ENCODE measurements at regions not wholly inside any gene's neighbourhood (a gene's known extent, or its start where the extent isn't known, plus 50 kb on each side); places are given as distances from the start of the nearest gene placed in this dataset.

- no peaks in the 10 kb centered on the region for H3K36me3 ChIP-seq
- no peaks in the 10 kb centered on the region for H3K4me1 ChIP-seq
- TF ChIP-seq POLR2A (IDR thresholded peaks at IDR 0.05) (no peak), EP300 (IDR thresholded peaks at IDR 0.05; ENCODE audit: low read depth) (no peak), CTCF (IDR thresholded peaks at IDR 0.05) (no peak), POLR2AphosphoS5 (IDR thresholded peaks at IDR 0.05) (no peak)
- H3K27me3 ChIP-seq = no peaks in the 10 kb centered on the region
- H3K4me3 ChIP-seq = no peak overlapping the region
- intact Hi-C loops (cut with DNase I; ENCODE audit: low total_unique reads) = no loop called here
- 33 to 42% methylated on average over 3 of the region's 3 CpGs for whole genome bisulfite sequencing, 2 donors (ENCODE audit: low coverage in 1 of 2)
- no peak overlapping the region for H3K27ac ChIP-seq
- DNase-seq = no peak
- in situ Hi-C loops (cut with MboI; ENCODE audit: low pct_ligation_motif_present in 1 of 4, low pct_unique_long_range_greater_than_20kb in 1 of 4, low sequenced_read_pairs in 3 of 4) = no loop called here
- no peaks in the 10 kb centered on the region for H3K9me3 ChIP-seq
These were observed 630.0 kb upstream of the MIR17HG start for GRCh38 chr13:90717451-90717936.

DNA sequence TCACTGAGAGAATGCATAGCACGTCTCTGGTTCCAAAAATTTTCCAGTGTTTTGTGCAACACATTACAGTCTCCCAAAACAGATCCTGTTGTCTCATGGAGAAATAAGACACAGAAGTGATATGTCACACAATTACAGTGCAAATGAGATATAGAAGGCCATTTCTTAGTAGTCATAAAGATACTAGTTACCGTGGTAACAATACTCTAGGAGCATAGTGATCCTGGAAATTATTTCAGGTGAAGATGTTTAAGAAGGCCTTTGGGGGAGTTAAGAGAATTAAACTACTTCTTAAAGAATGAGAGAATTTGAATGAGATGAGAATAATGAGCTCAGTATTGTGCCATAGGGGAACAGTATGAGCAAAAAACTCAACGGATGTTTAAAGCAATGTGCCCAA is 628.0 kb upstream of the MIR17HG start:
- in situ Hi-C loops (cut with MboI; ENCODE audit: low pct_ligation_motif_present in 1 of 4, low pct_unique_long_range_greater_than_20kb in 1 of 4, low sequenced_read_pairs in 3 of 4) (no loop called here), intact Hi-C loops (cut with DNase I; ENCODE audit: low total_unique reads) (no loop called here)
- DNase-seq = no peak
- Histone ChIP-seq H3K4me3 (no peak overlapping the region), H3K27ac (no peak overlapping the region), H3K4me1 (no peaks in the 10 kb centered on the region), H3K9me3 (no peaks in the 10 kb centered on the region), H3K36me3 (no peaks in the 10 kb centered on the region), H3K27me3 (no peaks in the 10 kb centered on the region)
- WGBS, 2 donors (ENCODE audit: low coverage in 1 of 2) = 79 to 85% methylated on average over 3 of the region's 3 CpGs
- TF ChIP-seq EP300 (IDR thresholded peaks at IDR 0.05; ENCODE audit: low read depth) (no peak), POLR2A (IDR thresholded peaks at IDR 0.05) (no peak), CTCF (IDR thresholded peaks at IDR 0.05) (no peak), POLR2AphosphoS5 (IDR thresholded peaks at IDR 0.05) (no peak)

DNA sequence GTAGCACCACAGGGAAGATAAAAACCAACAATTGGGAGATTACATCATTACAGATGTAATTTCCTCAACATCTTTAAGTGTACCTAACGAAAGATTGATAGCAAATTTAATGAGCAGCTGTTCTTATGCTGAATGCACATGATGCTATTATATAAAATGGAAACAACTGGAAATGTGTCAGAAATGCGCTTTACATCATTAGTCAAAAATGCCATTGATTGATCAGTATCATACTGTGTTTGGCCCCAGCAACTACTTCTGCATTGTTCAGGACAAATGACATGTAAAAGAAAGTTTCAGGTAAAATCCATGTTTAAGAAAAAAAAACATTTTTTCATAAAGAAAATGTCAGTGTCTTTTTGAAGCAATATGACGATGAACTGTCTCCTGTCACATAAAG is 625.5 kb upstream of the MIR17HG start:
- DNase-seq = no peak
- Histone ChIP-seq H3K4me3 (no peak overlapping the region), H3K9me3 (no peaks in the 10 kb centered on the region), H3K4me1 (no peaks in the 10 kb centered on the region), H3K36me3 (no peaks in the 10 kb centered on the region), H3K27ac (no peak overlapping the region), H3K27me3 (no peaks in the 10 kb centered on the region)
- WGBS, 2 donors (ENCODE audit: low coverage in 1 of 2) = 52 to 53% methylated on average over 3 of the region's 3 CpGs
- intact Hi-C loops (cut with DNase I; ENCODE audit: low total_unique reads) = no loop called here
- in situ Hi-C loops (cut with MboI; ENCODE audit: low pct_ligation_motif_present in 1 of 4, low pct_unique_long_range_greater_than_20kb in 1 of 4, low sequenced_read_pairs in 3 of 4) = no loop called here
- TF ChIP-seq POLR2A (IDR thresholded peaks at IDR 0.05) (no peak), POLR2AphosphoS5 (IDR thresholded peaks at IDR 0.05) (no peak), CTCF (IDR thresholded peaks at IDR 0.05) (no peak), EP300 (IDR thresholded peaks at IDR 0.05; ENCODE audit: low read depth) (no peak)

GRCh38 chr13:90723381-90723780 is 624.1 kb upstream of the MIR17HG start:
- WGBS, 2 donors (ENCODE audit: low coverage in 1 of 2) = 88 to 100% methylated on average over 1 of the region's 1 CpG

More at GRCh38 chr13:90723381-90723780, 624.1 kb upstream of the MIR17HG start:
- Histone ChIP-seq H3K27ac (no peak overlapping the region), H3K4me1 (no peaks in the 10 kb centered on the region), H3K36me3 (no peaks in the 10 kb centered on the region), H3K9me3 (no peaks in the 10 kb centered on the region), H3K27me3 (no peaks in the 10 kb centered on the region), H3K4me3 (no peak overlapping the region)
- no peak for DNase-seq
- intact Hi-C loops (cut with DNase I; ENCODE audit: low total_unique reads) (no loop called here), in situ Hi-C loops (cut with MboI; ENCODE audit: low pct_ligation_motif_present in 1 of 4, low pct_unique_long_range_greater_than_20kb in 1 of 4, low sequenced_read_pairs in 3 of 4) (no loop called here)
- TF ChIP-seq CTCF (IDR thresholded peaks at IDR 0.05) (no peak), POLR2A (IDR thresholded peaks at IDR 0.05) (no peak), POLR2AphosphoS5 (IDR thresholded peaks at IDR 0.05) (no peak), EP300 (IDR thresholded peaks at IDR 0.05; ENCODE audit: low read depth) (no peak)
